GM12873 (cell line): ENCODE measurements at regions not wholly inside any gene's neighbourhood (a gene's known extent, or its start where the extent isn't known, plus 50 kb on each side); places are given as distances from the start of the nearest gene placed in this dataset.

Experiments used
- TF ChIP-seq, protein P1 (sequence below): IDR thresholded peaks from 2 replicates; pipeline ENCODE4 v1.5.1; 2012; ENCODE audit warnings: low read depth, mild to moderate bottlenecking, moderate library complexity, low read length, control low read depth; ENCODE audit not compliant: insufficient read depth; ENCODE audit errors: missing control alignments

DNA sequence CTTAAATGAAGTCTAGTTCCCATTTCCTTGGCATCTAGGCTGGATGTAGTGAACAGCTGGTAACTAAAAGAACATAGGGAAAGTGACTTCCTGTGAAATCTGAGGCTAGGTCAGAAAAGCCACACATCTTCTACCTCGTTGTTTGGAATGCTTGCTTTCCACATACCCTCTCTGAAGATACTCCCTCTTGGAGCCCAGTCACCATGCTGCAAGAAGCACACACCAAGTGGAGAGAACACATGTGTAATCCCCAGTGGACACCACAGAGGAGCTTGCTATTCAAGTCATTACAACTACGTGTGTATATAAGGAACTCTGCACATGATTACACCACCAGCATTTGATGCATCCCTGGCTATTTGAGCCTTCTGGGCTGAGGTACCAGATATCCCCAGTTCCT, 125.9 kb downstream of the RGS21 start:
- TF ChIP-seq, protein P1, sequence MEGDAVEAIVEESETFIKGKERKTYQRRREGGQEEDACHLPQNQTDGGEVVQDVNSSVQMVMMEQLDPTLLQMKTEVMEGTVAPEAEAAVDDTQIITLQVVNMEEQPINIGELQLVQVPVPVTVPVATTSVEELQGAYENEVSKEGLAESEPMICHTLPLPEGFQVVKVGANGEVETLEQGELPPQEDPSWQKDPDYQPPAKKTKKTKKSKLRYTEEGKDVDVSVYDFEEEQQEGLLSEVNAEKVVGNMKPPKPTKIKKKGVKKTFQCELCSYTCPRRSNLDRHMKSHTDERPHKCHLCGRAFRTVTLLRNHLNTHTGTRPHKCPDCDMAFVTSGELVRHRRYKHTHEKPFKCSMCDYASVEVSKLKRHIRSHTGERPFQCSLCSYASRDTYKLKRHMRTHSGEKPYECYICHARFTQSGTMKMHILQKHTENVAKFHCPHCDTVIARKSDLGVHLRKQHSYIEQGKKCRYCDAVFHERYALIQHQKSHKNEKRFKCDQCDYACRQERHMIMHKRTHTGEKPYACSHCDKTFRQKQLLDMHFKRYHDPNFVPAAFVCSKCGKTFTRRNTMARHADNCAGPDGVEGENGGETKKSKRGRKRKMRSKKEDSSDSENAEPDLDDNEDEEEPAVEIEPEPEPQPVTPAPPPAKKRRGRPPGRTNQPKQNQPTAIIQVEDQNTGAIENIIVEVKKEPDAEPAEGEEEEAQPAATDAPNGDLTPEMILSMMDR = no peak

DNA sequence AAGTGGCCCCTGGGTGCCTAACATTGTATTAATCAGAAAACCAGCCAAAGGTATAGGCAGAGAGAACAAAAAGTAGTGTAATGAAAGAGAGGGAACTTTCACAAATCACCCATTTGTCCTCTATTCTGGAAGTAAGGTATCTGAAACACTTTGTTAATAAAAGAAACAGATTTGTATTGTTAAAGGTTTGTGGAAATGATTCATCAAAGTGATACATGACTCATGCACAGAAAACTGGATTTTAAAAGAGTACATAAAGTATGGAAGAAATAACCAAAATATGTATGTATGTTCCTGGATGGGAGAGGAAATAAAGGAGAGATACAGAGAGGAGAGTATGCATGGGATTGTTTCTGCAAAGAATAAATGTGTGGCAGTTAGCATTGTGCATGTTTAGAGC, 126.8 kb downstream of the RGS21 start:
- TF ChIP-seq, protein P1 = no peak

DNA sequence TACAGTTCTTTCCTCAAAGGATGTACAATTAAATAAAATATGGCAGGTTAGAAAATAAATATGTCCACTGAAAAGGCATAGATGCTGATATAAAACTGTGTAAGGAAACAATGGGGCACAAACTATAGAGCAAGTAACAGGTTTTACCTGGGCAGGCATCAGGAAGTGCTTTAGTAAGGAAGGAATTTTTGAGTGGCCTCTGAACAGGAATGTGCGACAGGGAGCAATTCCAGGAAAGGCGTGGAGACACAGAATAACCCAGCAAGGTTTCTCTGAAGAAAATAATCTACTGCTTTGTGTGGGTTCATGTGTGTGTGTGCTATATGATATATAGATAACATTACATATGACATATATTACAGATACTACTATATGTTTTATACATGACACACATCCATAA, 128.4 kb downstream of the RGS21 start:
- TF ChIP-seq, protein P1 = no peak

DNA sequence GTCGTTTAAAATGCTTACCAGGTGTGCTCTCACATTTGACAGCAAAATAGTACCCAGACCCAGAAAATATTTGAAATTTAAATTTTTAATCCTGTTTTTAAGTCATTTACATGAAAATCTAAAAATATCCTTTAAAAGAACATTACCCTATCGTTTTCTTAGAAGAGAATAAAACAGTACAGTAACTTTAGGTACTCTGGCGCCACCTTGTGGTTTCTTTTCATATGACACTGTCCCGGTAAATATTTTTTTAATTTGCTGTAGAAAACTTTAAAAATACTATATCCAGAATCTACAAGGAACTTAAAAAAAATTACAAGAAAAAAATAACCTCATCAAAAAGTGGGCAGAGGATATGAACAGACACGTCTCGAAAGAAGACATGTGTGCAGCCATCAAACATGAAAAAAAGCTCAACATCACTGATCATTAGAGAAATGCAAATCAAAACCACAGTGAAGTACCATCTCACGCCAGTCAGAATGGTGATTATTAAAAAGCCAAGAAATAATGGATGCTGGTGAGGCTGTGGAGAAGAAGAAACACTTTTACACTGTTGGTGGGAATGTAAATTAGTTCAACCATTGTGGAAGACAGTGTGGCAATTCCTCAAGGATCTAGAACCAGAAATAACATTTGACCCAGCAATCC, 129.2 kb downstream of the RGS21 start:
- TF ChIP-seq, protein P1 = peak; percentile 57

DNA sequence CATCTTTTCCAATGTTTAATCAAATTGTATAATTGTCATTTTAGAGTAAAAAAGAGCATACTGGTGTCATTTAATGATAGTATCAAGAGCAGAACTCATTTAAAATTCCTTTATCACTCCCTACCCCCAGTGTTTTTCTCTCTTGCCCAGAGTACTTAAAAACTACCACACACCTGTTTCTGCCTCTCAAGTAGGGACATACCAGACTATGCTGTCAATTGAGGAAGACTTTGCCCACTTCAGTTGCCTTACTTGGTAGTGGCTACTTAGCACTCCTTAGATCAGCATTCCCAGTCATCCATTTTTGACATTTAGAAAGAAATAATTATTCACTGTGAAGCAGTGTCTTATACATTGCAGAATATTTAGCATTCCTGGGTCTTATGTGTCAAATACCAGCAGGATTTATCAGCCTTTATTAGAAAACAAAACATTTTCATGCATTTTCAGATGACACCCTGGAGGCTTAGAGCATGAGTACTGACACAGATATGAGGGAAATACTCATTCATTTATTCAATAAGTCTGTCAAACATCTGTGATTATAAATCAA, 127.5 kb upstream of the RGS1 start:
- TF ChIP-seq, protein P1 = no peak

DNA sequence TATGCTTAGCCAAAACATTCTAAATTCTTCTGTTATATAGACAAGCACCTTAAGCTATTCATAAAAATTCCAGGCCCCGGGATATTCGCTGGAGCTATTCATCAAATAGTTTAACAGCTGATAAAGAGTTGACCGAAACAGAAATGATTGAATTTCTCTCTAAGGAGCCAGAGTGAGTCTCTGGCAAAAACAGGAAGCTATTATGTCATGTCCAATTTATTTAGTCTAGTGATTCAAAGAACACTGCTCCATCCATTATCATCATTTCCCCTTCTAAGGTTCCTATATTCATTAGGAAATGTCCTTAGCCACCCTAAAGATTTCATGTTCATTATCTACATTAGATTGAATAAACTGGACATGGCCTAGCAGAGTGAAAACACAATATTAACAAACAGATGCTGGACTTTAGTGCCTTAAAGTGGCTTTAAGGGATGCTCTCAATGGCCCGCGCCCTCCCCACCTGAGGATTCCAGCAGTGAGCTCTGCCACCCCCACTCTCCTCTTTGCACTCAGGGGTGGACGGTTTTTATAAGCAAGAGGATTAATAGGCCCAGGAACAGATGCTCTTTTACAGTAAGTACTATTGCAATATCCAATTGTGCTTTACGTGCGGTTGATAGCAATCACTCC, 122.1 kb upstream of the RGS1 start:
- TF ChIP-seq, protein P1 = no peak

DNA sequence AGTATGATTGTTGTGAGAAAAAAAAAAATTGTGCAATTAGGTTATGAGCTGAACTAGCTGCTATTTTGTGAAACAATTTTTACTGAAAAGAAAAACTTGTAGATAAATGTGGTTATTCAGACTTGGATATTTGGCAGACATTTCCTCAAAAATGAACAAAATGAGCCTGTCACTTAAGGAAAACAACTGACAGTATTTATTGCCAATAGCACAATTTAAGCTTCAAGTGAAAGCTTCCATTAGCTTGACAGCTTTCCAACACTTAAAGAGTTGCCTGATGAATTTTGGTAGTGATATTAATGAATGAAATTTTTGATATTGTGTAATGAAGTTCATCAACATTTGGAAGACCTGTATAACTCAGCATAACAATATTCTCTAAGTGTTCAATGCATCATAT, 116.1 kb upstream of the RGS1 start:
- TF ChIP-seq, protein P1 = no peak
